Panc1 (cell line): ENCODE measurements at regions not wholly inside any gene's neighbourhood (a gene's known extent, or its start where the extent isn't known, plus 50 kb on each side); places are given as distances from the start of the nearest gene placed in this dataset.
"Not testable (repeated sequence)": the region's sequence is repeated elsewhere in the genome, so short reads cannot be mapped to it uniquely, and the experiment has no call there.

Experiments
- CTCF ChIP-seq: fragments of 450-650 bp; IDR thresholded peaks from 2 replicates; pipeline ENCODE4 v1.5.1; 2017; ENCODE audit warnings: mild to moderate bottlenecking
- POLR2AphosphoS5 ChIP-seq: IDR thresholded peaks from 2 replicates; pipeline ENCODE4 v1.6.1; 2012; ENCODE audit warnings: mild to moderate bottlenecking, low read depth, low read length, moderate library complexity
- REST ChIP-seq, 2 experiments: IDR thresholded peaks; 2 replicates each; pipeline ENCODE4 v1.6.1; 2011 to 2012; ENCODE audit warnings: low read depth in 2 of 2, control low read depth in 1 of 2, low read length in 1 of 2, mild to moderate bottlenecking in 1 of 2, moderate library complexity in 1 of 2; ENCODE audit not compliant: insufficient read depth in 1 of 2
- SIN3A ChIP-seq: IDR thresholded peaks from 2 replicates; pipeline ENCODE4 v1.6.1; 2012; ENCODE audit warnings: low read depth, mild to moderate bottlenecking, low read length, moderate library complexity, borderline replicate concordance; ENCODE audit not compliant: insufficient read depth
- TCF7L2 ChIP-seq: IDR thresholded peaks from 2 replicates; pipeline ENCODE4 v1.6.1; 2011; ENCODE audit warnings: mild to moderate bottlenecking, low read depth, low read length, inconsistent platforms

GRCh38 chr1:143764831-143765230 is 207.0 kb downstream of the FAM72C start:
- TF ChIP-seq CTCF; POLR2AphosphoS5; SIN3A; TCF7L2; REST (IDR thresholded peaks at IDR 0.05; ENCODE audit: insufficient read depth in 1 of 2, low read depth in 2 of 2, low read length in 1 of 2): not testable (repeated sequence)
